HFF-Myc (cell line): ENCODE measurements at regions not wholly inside any gene's neighbourhood (a gene's known extent, or its start where the extent isn't known, plus 50 kb on each side); places are given as distances from the start of the nearest gene placed in this dataset.

Source experiments
- DNase-seq: peaks from one replicate; pipeline ENCODE4 v3.0.0-alpha.2; 2011; ENCODE audit warnings: low read depth; ENCODE audit errors: extremely low read depth
- H3K4me3 ChIP-seq: replicated peaks from 2 replicates; pipeline ENCODE4 v1.5.1; 2011; ENCODE audit warnings: low read depth, mild to moderate bottlenecking, control low read depth, low read length
- CTCF ChIP-seq: IDR thresholded peaks from 2 replicates; pipeline ENCODE4 v1.5.1; 2012; ENCODE audit warnings: mild to moderate bottlenecking, low read depth, low read length, control low read depth; ENCODE audit errors: missing control alignments

GRCh38 chr11:97140885-97141494, 751.2 kb downstream of the JRKL start:
- TF ChIP-seq CTCF, result no peak
- no peak for DNase-seq
- no peak overlapping the region for H3K4me3 ChIP-seq

GRCh38 chr11:97143463-97143862, 753.6 kb downstream of the JRKL start:
- no peak for DNase-seq

GRCh38 chr11:97149741-97150140, 759.9 kb downstream of the JRKL start:
- no peak for TF ChIP-seq CTCF
- no peak overlapping the region for H3K4me3 ChIP-seq
- DNase-seq, result no peak

More at GRCh38 chr11:97143463-97143862, 753.6 kb downstream of the JRKL start:
- no peak for TF ChIP-seq CTCF
- H3K4me3 ChIP-seq, result no peak overlapping the region

GRCh38 chr11:97157221-97157740, 767.5 kb downstream of the JRKL start:
- DNase-seq, result no peak
- no peak for TF ChIP-seq CTCF

GRCh38 chr11:97158243-97158642, 768.4 kb downstream of the JRKL start:
- DNase-seq, result no peak
- TF ChIP-seq CTCF, result no peak

More at GRCh38 chr11:97157221-97157740, 767.5 kb downstream of the JRKL start:
- no peak overlapping the region for H3K4me3 ChIP-seq

GRCh38 chr11:97163631-97164191, 773.9 kb downstream of the JRKL start:
- no peak overlapping the region for H3K4me3 ChIP-seq
- TF ChIP-seq CTCF, result no peak

More at GRCh38 chr11:97158243-97158642, 768.4 kb downstream of the JRKL start:
- H3K4me3 ChIP-seq, result no peak overlapping the region

More at GRCh38 chr11:97163631-97164191, 773.9 kb downstream of the JRKL start:
- no peak for DNase-seq
